ENCODE measurements at regions not wholly inside any gene's neighbourhood (a gene's known extent, or its start where the extent isn't known, plus 50 kb on each side); places are given as distances from the start of the nearest gene placed in this dataset.

DNA sequence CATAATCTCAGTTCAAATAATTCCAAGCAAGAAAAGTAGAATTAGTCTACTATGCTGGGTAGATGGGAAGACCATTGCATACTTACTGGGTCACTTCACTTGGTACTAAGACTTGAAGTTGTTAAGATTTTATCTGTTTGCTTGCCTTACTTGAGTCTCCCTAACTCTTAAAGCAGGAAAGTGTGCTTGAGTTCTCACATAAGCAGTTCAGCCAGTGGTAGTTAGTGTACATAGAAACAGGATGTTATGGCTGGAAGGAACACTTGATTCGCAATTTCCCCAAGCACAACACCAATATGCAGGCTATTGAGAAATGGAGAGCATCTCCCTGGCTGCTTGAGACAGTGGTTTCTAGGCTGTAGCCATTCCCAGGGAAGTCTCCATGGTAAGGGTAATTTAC is 176.1 kb downstream of the MSL3 start:
- TF ChIP-seq, protein P1, sequence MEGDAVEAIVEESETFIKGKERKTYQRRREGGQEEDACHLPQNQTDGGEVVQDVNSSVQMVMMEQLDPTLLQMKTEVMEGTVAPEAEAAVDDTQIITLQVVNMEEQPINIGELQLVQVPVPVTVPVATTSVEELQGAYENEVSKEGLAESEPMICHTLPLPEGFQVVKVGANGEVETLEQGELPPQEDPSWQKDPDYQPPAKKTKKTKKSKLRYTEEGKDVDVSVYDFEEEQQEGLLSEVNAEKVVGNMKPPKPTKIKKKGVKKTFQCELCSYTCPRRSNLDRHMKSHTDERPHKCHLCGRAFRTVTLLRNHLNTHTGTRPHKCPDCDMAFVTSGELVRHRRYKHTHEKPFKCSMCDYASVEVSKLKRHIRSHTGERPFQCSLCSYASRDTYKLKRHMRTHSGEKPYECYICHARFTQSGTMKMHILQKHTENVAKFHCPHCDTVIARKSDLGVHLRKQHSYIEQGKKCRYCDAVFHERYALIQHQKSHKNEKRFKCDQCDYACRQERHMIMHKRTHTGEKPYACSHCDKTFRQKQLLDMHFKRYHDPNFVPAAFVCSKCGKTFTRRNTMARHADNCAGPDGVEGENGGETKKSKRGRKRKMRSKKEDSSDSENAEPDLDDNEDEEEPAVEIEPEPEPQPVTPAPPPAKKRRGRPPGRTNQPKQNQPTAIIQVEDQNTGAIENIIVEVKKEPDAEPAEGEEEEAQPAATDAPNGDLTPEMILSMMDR (conservative IDR thresholded peaks at IDR 0.05 in 1 of 2, IDR thresholded peaks at IDR 0.05 in 1 of 2; ENCODE audit: low read depth in 1 of 2, low read length in 2 of 2): no peak
- TF ChIP-seq EZH2 (IDR thresholded peaks at IDR 0.05; ENCODE audit: low read length, missing control alignments): no peak

All from fibroblast of lung (primary cell).